Occipital lobe (tissue), 1 donor: ENCODE measurements at regions not wholly inside any gene's neighbourhood (a gene's known extent, or its start where the extent isn't known, plus 50 kb on each side); places are given as distances from the start of the nearest gene placed in this dataset.
A peak's percentile ranks its signal among the peaks of the same experiment; 100 is the strongest.

Experiments
- DNase-seq: peaks from one replicate; lab custom pipeline; 2025; lab: John Stamatoyannopoulos, UW

DNA sequence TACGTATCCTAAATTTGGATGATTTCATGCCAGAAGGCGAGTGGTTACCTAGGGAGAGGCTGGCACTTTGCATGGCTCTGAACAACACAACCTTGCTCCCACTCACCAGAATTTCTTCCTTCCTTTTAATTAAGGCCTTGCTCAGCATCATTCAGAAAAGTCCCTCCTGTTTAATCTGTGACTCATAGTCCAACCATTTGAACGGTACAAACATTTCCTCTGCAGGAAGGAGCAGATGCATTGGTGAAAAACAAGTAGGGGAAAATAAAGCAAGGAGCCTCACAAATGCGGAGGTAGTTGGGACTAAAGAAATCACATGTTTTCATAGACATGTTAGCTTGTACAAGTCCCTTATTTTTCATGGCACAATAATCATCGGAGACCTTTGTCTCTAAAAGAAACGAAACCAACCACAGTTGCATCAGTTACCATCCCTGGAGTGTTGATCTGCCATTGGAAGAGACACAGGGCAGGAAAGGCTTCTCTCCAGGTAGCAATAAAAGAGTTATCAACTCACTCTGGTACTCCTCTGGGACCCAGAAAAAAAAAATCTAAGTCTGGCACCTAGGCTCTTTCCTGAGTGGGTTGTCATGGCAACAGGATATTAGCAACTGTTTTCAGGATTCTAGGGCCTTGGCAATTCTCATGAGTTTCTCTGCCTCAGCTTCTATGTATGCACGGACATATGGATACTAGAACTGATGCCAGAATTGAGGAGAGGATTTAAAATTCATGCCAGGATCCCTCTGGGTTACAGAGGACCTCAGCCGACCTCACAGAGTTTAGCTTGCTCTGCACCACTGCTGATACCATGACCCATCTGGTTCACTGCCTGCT lies 255.4 kb upstream of the ARPP21 start:
- DNase-seq: peak; percentile 36

DNA sequence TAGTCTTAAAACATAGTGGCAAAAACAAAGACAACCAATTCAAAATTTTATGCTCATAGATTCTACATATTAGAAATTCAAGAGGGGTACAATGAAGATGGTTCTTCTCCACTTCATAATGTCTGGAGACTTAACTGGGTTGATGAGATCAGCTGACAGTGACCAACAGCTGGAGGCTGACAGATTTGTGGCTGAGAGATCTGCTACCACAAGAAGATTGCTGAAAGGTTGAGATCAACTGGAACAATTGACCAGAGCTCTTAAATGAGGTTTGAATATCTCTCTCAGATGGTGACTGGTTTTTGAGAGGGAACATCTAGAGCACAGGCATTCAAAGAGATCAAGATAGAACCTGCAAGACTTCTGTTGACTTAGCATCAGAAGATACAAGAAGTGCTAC lies 254.1 kb upstream of the ARPP21 start:
- no peak for DNase-seq

- no peak for DNase-seq
These were observed 249.4 kb upstream of the ARPP21 start for GRCh38 chr3:35389907-35390306.

DNA sequence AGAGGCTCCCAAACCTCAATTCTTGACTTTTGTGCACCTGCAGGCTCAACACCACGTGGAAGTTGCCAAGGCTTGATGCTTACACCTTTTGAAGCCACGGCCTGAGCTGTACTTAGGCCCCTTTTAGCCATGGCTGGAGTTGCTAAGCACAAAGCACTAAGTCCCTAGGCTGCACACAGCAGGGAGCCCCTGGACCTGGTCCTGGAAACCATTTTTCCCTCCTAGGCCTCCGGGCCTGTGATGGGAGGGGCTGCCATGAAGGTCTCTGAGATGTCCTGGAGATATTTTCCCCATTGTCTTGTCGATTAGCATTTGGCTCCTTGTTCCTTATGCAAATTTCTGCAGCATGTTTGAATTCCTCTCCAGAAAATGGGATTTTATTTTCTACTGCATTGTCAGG lies 247.1 kb upstream of the ARPP21 start:
- no peak for DNase-seq

DNA sequence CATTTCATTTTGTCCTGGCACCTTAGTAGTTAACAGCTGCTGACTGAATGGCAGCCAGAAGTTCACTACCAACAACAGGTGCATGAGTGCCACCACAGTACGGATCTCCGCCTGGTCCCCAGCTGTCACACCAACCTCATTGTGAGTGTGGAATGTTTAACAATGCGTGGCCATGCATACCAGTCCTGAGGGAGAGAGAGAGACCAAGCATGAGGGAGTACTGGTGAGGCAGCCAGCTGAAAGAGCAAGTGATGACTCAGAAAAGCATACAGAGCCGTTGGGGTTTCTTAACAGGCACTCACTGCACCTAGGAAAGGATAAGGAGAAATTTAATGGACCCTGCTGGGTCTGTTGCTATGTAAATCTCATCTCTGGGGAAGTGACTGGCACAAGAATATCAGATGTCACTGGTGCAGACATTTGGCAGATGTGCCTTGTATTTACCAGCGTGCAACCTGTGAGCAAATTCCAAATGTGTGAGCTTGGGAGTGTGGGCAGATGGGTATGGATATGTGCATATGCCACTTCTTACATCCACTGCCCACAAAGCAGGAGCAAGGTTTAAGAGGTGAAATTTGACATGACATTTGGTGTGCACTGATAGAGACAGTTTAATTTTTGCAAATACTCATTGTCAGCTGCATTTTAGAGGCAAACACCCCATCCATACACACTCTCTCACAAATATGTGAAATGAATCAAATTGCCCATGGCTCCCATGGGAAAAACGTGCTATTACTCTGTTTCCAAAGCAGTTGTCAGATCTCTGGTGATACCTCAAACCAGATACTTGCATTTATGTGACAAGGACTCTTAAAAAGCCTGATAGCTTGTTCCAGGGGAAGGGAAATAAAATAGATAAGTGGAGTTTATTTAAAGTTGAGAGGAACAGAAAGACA lies 245.2 kb upstream of the ARPP21 start:
- DNase-seq: no peak

- DNase-seq: no peak
These were observed 244.4 kb upstream of the ARPP21 start for GRCh38 chr3:35394905-35395304.

DNA sequence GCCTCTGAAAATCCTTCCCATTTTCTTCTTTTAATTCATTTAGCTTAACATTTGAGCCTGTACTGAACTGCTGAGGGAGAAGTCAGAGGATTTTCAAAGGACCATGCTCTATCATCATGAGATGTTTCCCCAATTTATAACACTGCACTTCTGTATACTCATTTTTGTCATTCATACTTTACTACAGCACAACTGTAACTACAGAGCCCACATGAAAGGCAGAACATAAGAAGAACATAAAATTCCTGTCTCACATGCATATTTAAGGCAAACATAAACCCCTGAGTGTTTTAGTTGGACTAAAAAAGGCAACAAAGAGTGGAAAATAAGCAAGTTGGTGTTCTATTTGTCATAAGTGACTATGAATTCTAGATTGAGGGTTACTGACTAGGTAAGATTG lies 237.7 kb upstream of the ARPP21 start:
- no peak for DNase-seq

DNA sequence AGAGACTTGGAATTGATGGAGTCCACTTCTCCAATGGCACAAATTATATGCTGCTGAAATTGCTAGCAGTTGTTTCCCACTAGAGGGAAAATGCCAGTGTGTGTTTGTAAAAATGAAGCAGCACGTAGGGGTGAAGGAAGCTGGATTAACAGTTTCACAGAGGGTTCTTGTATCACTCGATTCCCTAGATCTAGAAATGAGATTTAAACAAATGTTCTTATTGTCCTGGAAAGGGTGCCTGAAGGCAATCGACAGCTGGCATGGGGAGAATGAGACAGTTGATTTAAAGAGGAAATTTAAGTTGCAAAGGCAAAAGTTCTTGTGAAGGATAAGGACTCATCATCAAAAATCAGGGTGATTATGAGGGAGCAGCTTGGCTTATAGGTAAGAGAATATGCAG lies 234.8 kb upstream of the ARPP21 start:
- no peak for DNase-seq

DNA sequence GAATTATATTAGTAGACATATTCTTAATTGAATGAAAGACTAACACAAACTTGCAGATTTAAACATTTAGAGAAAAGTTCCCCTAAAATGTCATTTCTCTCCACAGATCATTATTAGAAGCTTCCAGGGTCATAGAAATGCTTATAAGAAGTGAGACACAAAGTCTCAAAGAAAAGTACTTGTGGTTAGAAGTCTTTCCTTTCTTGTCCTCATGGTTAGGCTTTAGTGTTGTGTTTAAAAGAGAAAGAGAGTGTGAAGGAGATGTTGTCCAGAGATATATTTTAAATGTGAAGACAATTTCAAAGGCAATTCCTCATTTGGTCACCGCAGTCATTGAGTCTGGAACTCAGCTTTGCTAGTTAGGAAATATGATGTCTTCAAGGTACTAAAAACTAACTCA lies 230.4 kb upstream of the ARPP21 start:
- no peak for DNase-seq

- no peak for DNase-seq
These were observed 229.3 kb upstream of the ARPP21 start for GRCh38 chr3:35409991-35410390.

DNA sequence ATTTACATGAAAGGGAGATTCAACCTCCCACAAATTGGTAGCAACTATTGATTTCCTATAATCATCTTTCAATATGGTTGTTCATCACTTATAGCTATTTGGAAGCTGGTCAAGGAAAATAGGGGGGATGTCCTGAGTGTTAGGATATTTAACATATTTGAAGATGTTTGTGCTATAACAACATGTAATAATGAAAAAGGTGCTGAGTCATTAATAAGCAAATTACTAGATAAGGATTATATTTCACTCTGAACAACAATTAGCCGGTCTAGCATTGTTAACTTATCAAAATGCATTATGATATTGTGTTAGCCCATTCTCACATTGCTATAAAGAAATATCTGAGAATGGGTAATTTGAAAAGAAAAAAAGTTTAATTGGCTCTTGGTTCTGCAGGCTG lies 225.8 kb upstream of the ARPP21 start:
- no peak for DNase-seq

DNA sequence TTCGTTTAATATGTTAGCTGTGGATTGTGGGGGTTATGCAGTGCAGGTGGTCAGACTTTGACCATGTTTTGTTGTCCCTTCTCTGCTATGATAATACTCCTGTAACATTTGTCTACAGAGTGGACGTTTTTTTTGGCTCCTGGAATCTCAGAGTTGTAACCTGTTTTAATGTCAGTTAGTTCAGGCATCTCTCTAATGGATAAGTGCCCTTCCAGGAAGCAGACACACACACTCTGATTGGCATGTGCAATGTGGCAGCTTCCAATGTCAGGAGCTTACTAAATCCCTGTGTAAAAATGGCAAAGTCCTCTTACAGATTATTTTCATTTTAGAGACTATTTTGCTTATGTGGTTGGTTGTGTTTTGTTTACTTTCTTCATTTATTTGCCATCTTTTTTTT lies 222.2 kb upstream of the ARPP21 start:
- no peak for DNase-seq

DNA sequence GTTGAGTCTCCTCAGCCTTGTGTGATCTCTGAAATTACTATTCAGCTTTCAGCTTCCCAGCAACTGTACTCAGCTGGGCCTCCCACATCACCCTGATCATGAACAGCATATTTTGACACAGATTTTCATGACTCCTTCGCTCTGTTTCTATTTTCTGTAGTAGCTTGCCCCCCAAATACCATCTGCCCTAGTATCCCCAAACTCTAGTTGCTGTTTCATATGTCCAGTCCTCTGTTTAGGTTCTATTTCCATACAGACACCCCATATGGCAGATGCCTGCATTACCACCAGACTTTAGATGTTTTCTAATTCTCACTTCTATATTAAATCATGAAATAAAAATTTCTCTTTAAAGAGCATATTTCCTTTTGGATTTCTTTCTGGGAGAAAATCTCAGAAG lies 217.2 kb upstream of the ARPP21 start:
- DNase-seq: no peak

- no peak for DNase-seq
These were observed 216.3 kb upstream of the ARPP21 start for GRCh38 chr3:35422836-35423601.

DNA sequence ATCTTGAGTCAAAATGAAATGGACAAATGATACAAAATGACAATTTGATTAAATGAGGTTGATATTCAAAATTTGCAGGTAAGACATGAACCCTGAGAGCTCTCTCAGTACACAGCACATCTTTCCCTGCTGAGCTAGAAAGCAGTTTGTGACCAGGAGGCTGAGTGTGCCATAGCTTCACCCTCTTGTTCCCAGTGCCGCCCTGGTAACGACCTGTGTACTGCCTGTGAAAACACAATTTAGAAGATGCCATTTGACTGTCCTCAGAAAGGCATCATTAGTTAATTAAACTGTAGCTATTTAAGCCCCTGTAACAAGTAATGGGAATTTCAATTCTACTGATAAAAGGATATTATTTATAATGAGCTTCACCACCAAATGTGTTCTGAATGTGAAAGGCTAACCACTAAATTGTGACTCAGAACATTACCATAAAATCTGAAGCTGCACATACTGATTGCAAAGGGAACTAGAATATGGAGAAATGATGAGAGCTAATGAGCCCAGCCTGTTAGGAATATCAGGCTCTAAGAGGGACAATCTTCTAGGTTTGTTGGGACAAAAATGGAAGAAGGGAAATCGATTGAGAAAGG lies 212.9 kb upstream of the ARPP21 start:
- DNase-seq: no peak

- no peak for DNase-seq
These were observed 201.9 kb upstream of the ARPP21 start for GRCh38 chr3:35437381-35437780.

- DNase-seq: no peak
These were observed 201.2 kb upstream of the ARPP21 start for GRCh38 chr3:35438101-35438500.

DNA sequence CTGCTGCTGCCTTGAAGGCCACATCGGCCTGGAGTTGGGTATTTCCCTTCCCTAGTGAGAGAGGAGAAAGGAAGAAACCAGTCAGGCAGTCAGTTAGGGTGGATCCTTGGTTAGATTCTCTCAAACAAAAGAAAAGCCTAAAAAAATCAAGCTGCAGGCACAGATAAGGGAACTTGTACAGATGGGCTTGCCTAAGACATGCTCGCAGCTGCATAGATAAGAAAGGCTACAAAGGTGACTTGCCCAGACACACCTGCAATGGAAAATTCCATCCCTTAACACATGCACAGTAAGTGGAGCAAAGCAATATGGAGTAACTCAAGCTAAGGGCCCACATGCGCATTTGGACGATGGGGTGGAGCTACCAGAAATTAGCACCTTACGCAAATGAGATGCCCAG lies 199.7 kb upstream of the ARPP21 start:
- DNase-seq: no peak

- DNase-seq: no peak
These were observed 198.5 kb upstream of the ARPP21 start for GRCh38 chr3:35440826-35441225.

- no peak for DNase-seq
These were observed 192.4 kb upstream of the ARPP21 start for GRCh38 chr3:35446896-35447295.

GRCh38 chr3:35448121-35448520 lies 191.2 kb upstream of the ARPP21 start:
- no peak for DNase-seq

GRCh38 chr3:35448681-35449080 lies 190.6 kb upstream of the ARPP21 start:
- no peak for DNase-seq
